ENCODE measurements at regions not wholly inside any gene's neighbourhood (a gene's known extent, or its start where the extent isn't known, plus 50 kb on each side); places are given as distances from the start of the nearest gene placed in this dataset.

DNA sequence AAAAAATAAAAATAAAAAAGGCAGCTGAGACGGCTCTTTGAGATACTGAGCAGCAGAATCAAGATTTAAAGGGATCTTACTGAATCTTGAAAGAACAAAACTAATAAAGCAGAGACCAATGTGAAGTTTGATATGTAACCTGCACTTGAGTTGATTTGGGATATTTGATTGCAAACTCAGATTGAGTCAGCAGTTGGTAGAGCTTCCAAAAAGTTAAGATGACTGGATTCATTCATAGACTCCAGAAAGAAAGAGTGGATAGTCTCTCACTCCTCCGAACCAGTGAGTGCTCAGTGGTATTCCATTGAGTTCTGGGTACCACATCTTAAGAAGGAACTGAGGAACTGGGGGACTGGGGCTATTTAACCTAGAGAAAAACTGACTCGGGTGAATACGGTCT lies 52.7 kb upstream of the TESK1 start:
- no peaks in the 10 kb centered on the region for H3K27me3 Mint-ChIP-seq (ENCODE audit: low read depth)
- DNase-seq (ENCODE audit: low spot score), result no peak
- H3K4me1 Mint-ChIP-seq (ENCODE audit: low read depth), result peaks cover 39% of the 10 kb centered on the region
- no peaks in the 10 kb centered on the region for H3K9me3 Mint-ChIP-seq (ENCODE audit: low read depth)
- no peak overlapping the region for H3K27ac Mint-ChIP-seq (ENCODE audit: unreplicated experiment)
- H3K4me3 Mint-ChIP-seq (ENCODE audit: unreplicated experiment), result no peak overlapping the region
- TF ChIP-seq, protein P1, sequence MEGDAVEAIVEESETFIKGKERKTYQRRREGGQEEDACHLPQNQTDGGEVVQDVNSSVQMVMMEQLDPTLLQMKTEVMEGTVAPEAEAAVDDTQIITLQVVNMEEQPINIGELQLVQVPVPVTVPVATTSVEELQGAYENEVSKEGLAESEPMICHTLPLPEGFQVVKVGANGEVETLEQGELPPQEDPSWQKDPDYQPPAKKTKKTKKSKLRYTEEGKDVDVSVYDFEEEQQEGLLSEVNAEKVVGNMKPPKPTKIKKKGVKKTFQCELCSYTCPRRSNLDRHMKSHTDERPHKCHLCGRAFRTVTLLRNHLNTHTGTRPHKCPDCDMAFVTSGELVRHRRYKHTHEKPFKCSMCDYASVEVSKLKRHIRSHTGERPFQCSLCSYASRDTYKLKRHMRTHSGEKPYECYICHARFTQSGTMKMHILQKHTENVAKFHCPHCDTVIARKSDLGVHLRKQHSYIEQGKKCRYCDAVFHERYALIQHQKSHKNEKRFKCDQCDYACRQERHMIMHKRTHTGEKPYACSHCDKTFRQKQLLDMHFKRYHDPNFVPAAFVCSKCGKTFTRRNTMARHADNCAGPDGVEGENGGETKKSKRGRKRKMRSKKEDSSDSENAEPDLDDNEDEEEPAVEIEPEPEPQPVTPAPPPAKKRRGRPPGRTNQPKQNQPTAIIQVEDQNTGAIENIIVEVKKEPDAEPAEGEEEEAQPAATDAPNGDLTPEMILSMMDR (IDR thresholded peaks at IDR 0.05), result no peak
- peaks cover 42% of the 10 kb centered on the region for H3K36me3 Mint-ChIP-seq (ENCODE audit: low read depth)

DNA sequence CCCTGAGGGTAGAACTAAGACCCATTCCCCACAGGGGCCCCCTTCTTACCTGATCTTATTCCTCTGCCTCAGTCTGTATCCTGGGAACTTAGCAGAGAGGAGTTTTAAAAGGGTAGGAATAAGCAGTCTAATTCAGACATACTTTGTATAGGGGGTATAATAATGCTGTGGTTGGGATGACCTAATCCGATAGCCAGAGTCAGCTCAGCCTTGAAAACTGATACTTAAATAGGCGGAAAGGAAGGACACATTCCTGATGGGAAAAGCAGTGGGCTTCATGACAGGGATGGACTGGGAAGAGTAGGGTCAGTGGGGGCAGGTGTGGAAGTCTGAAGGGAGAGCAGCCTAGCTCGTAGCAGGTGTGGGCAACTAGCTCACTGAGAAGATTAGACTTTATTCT lies 52.2 kb upstream of the TESK1 start:
- no peak overlapping the region for H3K4me3 Mint-ChIP-seq (ENCODE audit: unreplicated experiment)
- peaks cover 35% of the 10 kb centered on the region for H3K4me1 Mint-ChIP-seq (ENCODE audit: low read depth)
- no peaks in the 10 kb centered on the region for H3K27me3 Mint-ChIP-seq (ENCODE audit: low read depth)
- H3K9me3 Mint-ChIP-seq (ENCODE audit: low read depth), result no peaks in the 10 kb centered on the region
- peaks cover 40% of the 10 kb centered on the region for H3K36me3 Mint-ChIP-seq (ENCODE audit: low read depth)
- TF ChIP-seq, protein P1 (IDR thresholded peaks at IDR 0.05), result no peak
- no peak overlapping the region for H3K27ac Mint-ChIP-seq (ENCODE audit: unreplicated experiment)
- no peak for DNase-seq (ENCODE audit: low spot score)

GRCh38 chr9:35553670-35554543 lies 51.2 kb upstream of the TESK1 start:
- Mint-ChIP-seq H3K4me3 (ENCODE audit: unreplicated experiment) (no peak overlapping the region), H3K36me3 (ENCODE audit: low read depth) (peaks cover 40% of the 10 kb centered on the region), H3K27ac (ENCODE audit: unreplicated experiment) (no peak overlapping the region), H3K27me3 (ENCODE audit: low read depth) (no peaks in the 10 kb centered on the region), H3K9me3 (ENCODE audit: low read depth) (no peaks in the 10 kb centered on the region), H3K4me1 (ENCODE audit: low read depth) (peaks cover 28% of the 10 kb centered on the region)
- no peak for DNase-seq (ENCODE audit: low spot score)
- TF ChIP-seq, protein P1 (IDR thresholded peaks at IDR 0.05), result peak; percentile 97

DNA sequence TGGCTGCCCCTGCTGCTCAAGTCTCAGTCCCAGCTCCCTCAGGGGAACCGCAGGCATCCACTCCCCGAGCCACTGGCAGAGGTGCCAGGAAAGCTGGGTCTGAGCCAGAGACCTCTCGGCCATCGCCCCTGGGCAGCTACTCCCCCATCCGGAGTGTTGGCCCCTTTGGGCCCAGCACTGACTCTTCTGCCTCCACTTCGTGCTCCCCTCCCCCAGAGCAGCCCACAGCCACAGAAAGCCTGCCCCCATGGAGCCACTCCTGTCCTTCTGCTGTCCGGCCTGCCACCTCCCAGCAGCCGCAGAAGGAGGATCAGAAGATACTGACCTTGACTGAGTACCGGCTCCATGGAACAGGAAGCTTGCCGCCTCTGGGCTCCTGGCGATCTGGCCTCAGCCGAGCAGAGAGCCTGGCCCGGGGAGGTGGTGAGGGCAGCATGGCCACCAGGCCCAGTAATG lies 49.8 kb upstream of the TESK1 start:
- no peaks in the 10 kb centered on the region for H3K9me3 Mint-ChIP-seq (ENCODE audit: low read depth)

More for the DNA sequence above, 49.8 kb upstream of the TESK1 start:
- TF ChIP-seq, protein P1 (IDR thresholded peaks at IDR 0.05), result no peak
- Mint-ChIP-seq H3K27ac (ENCODE audit: unreplicated experiment) (peak overlapping the region; percentile 43), H3K36me3 (ENCODE audit: low read depth) (peaks cover 38% of the 10 kb centered on the region), H3K4me1 (ENCODE audit: low read depth) (peaks cover 15% of the 10 kb centered on the region), H3K4me3 (ENCODE audit: unreplicated experiment) (no peak overlapping the region), H3K27me3 (ENCODE audit: low read depth) (no peaks in the 10 kb centered on the region)
- no peak for DNase-seq (ENCODE audit: low spot score)
